NCI-H1105 (cell line): ENCODE measurements at regions not wholly inside any gene's neighbourhood (a gene's known extent, or its start where the extent isn't known, plus 50 kb on each side); places are given as distances from the start of the nearest gene placed in this dataset.

Experiments
- DNase-seq: peaks from one replicate; lab custom pipeline; 2025; lab: John Stamatoyannopoulos, UW

- no peak for DNase-seq
Measured at GRCh38 chr4:35966566-35966965, 277.7 kb downstream of the ARAP2 start.

- no peak for DNase-seq
Measured at GRCh38 chr4:35970366-35970960, 273.9 kb downstream of the ARAP2 start.

DNA sequence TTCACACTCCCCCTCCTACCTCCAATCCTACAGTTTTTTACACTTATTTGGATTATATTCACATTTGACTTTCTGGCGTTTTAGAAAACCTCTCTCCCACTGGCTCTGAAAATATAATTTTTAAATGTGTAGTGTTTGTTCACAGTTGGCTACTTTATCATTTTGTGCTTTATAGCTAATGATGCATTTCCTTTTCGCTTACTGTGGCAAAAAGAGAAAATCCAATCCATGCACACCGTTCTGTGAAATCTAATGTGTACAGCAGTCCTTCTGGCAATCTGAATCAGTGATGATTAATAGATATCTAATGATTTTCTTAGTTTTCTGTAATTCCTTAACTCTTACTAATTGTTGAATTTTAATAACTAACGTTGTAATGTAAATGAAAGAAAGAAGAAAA is 271.5 kb downstream of the ARAP2 start:
- no peak for DNase-seq

- no peak for DNase-seq
Measured at GRCh38 chr4:35975617-35976355, 268.5 kb downstream of the ARAP2 start.

GRCh38 chr4:35978551-35978950 is 265.8 kb downstream of the ARAP2 start:
- no peak for DNase-seq

GRCh38 chr4:35982318-35982717 is 262.0 kb downstream of the ARAP2 start:
- DNase-seq = no peak

DNA sequence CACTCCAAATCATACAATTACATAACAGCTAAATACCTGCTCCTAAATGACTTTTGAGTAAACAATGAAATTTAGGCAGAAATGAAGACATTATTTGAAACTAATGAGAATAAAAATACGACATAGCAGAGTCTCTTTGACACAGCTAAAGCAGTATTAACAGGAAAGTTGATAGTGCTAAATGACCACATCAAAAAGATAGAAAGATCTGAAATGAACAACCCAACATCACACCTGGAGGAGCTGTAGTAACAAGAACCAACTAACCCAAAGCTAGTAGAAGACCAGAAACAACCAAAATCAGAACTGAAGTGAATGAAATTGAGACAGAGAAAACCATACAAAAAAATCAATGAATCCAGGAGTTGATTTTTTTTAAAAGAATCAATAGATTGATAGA is 257.8 kb downstream of the ARAP2 start:
- DNase-seq = no peak

- no peak for DNase-seq
Measured at GRCh38 chr4:35993606-35994005, 250.7 kb downstream of the ARAP2 start.

- no peak for DNase-seq
Measured at GRCh38 chr4:36000941-36001557, 243.3 kb downstream of the ARAP2 start.

DNA sequence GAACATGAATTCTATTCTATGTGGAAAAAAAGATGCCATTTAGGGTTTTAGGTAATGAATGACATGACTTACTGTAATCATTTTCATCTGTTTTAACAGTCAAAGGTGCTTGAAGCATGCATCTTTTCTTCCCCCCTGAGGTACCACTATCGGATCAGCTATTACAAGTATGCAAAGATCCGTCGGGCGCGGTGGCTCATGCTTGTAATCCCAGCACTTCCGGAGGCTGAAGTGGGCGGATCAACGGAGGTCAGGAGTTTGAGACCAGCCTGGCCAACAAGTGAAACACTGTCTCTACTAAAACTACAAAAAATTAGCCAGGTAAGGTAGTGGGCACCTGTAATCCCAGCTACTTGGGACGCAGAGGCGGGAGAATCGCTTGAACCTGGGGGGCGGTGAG is 241.3 kb downstream of the ARAP2 start:
- no peak for DNase-seq

GRCh38 chr4:36004204-36004851 is 240.0 kb downstream of the ARAP2 start:
- no peak for DNase-seq

DNA sequence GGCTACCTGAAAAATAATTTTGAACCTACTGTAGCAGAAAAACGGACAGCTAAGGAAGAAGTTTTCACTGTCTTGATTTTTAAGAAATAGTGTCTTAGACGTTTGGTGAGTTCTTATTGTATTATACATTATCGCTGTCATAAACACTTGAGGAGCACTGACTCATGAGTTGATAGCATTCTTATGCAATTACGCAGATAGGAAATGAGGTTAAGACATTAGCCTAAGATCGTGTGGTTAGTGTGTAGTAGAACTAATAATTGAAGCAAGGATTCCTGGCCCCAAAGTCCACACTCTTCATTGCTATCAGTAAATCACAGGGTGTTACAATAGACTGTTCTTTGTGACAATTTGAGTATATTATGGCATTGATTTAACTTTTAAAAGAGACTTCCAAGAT is 238.1 kb downstream of the ARAP2 start:
- DNase-seq = no peak

GRCh38 chr4:36010397-36010929 is 233.9 kb downstream of the ARAP2 start:
- DNase-seq = no peak

GRCh38 chr4:36011381-36011780 is 232.9 kb downstream of the ARAP2 start:
- no peak for DNase-seq

GRCh38 chr4:36012503-36012902 is 231.8 kb downstream of the ARAP2 start:
- no peak for DNase-seq

- DNase-seq = no peak
Measured at GRCh38 chr4:36013206-36013605, 231.1 kb downstream of the ARAP2 start.
